Right kidney (tissue), 1 donor: ENCODE measurements at regions not wholly inside any gene's neighbourhood (a gene's known extent, or its start where the extent isn't known, plus 50 kb on each side); places are given as distances from the start of the nearest gene placed in this dataset.

Source experiments
- DNase-seq: peaks from one replicate; pipeline ENCODE4 v3.0.0-alpha.2; 2016

- DNase-seq = no peak
Measured at GRCh38 chr4:59243038-59243437, 1957.1 kb upstream of the ADGRL3 start.

- no peak for DNase-seq
Measured at GRCh38 chr4:59247032-59247431, 1953.1 kb upstream of the ADGRL3 start.

GRCh38 chr4:59248313-59248712 lies 1951.8 kb upstream of the ADGRL3 start:
- no peak for DNase-seq

GRCh38 chr4:59249110-59249509 lies 1951.0 kb upstream of the ADGRL3 start:
- DNase-seq = no peak

GRCh38 chr4:59258002-59258401 lies 1942.1 kb upstream of the ADGRL3 start:
- DNase-seq = no peak

GRCh38 chr4:59307609-59308008 lies 1892.5 kb upstream of the ADGRL3 start:
- DNase-seq = no peak

- DNase-seq = no peak
Measured at GRCh38 chr4:59314637-59315036, 1885.5 kb upstream of the ADGRL3 start.

- DNase-seq = no peak
Measured at GRCh38 chr4:59339631-59340030, 1860.5 kb upstream of the ADGRL3 start.

- DNase-seq = no peak
Measured at GRCh38 chr4:59341506-59341905, 1858.6 kb upstream of the ADGRL3 start.

- no peak for DNase-seq
Measured at GRCh38 chr4:59348949-59349348, 1851.2 kb upstream of the ADGRL3 start.

GRCh38 chr4:59369229-59369628 lies 1830.9 kb upstream of the ADGRL3 start:
- DNase-seq = no peak

GRCh38 chr4:59374416-59374815 lies 1825.7 kb upstream of the ADGRL3 start:
- DNase-seq = no peak

- DNase-seq = no peak
Measured at GRCh38 chr4:59380841-59381366, 1819.2 kb upstream of the ADGRL3 start.

GRCh38 chr4:59381591-59381990 lies 1818.5 kb upstream of the ADGRL3 start:
- no peak for DNase-seq

GRCh38 chr4:59387759-59388758 lies 1812.1 kb upstream of the ADGRL3 start:
- DNase-seq = no peak

- DNase-seq = no peak
Measured at GRCh38 chr4:59393780-59394179, 1806.3 kb upstream of the ADGRL3 start.

GRCh38 chr4:59400334-59400733 lies 1799.8 kb upstream of the ADGRL3 start:
- no peak for DNase-seq

- DNase-seq = no peak
Measured at GRCh38 chr4:59409647-59410046, 1790.5 kb upstream of the ADGRL3 start.

GRCh38 chr4:59412739-59413138 lies 1787.4 kb upstream of the ADGRL3 start:
- DNase-seq = no peak

GRCh38 chr4:59455751-59456150 lies 1744.4 kb upstream of the ADGRL3 start:
- DNase-seq = no peak

- no peak for DNase-seq
Measured at GRCh38 chr4:59457576-59457975, 1742.5 kb upstream of the ADGRL3 start.

GRCh38 chr4:59484944-59485343 lies 1715.2 kb upstream of the ADGRL3 start:
- no peak for DNase-seq

- no peak for DNase-seq
Measured at GRCh38 chr4:59500103-59500502, 1700.0 kb upstream of the ADGRL3 start.

- DNase-seq = no peak
Measured at GRCh38 chr4:59503731-59504130, 1696.4 kb upstream of the ADGRL3 start.
